NCI-H510A (cell line): ENCODE measurements at regions not wholly inside any gene's neighbourhood (a gene's known extent, or its start where the extent isn't known, plus 50 kb on each side); places are given as distances from the start of the nearest gene placed in this dataset.

Experiments
- DNase-seq: peaks from one replicate; lab custom pipeline; 2025; lab: John Stamatoyannopoulos, UW

GRCh38 chr5:13477118-13477737 lies 467.3 kb downstream of the DNAH5 start:
- no peak for DNase-seq

- no peak for DNase-seq
These were observed 471.6 kb downstream of the DNAH5 start for GRCh38 chr5:13472842-13473241.

GRCh38 chr5:13470975-13471374 lies 473.5 kb downstream of the DNAH5 start:
- DNase-seq, result no peak

GRCh38 chr5:13470263-13470662 lies 474.2 kb downstream of the DNAH5 start:
- no peak for DNase-seq

GRCh38 chr5:13464532-13465193 lies 479.8 kb downstream of the DNAH5 start:
- no peak for DNase-seq

GRCh38 chr5:13460587-13460986 lies 483.9 kb downstream of the DNAH5 start:
- no peak for DNase-seq

GRCh38 chr5:13454050-13454449 lies 490.4 kb downstream of the DNAH5 start:
- DNase-seq, result no peak

GRCh38 chr5:13448843-13449242 lies 495.6 kb downstream of the DNAH5 start:
- DNase-seq, result no peak

GRCh38 chr5:13439430-13439829 lies 505.1 kb downstream of the DNAH5 start:
- DNase-seq, result no peak

GRCh38 chr5:13427827-13428557 lies 516.5 kb downstream of the DNAH5 start:
- DNase-seq, result no peak

- DNase-seq, result no peak
These were observed 532.4 kb downstream of the DNAH5 start for GRCh38 chr5:13412040-13412595.

GRCh38 chr5:13408616-13409015 lies 535.9 kb downstream of the DNAH5 start:
- DNase-seq, result no peak

- DNase-seq, result no peak
These were observed 541.1 kb downstream of the DNAH5 start for GRCh38 chr5:13403351-13403750.

GRCh38 chr5:13385066-13385465 lies 559.4 kb downstream of the DNAH5 start:
- DNase-seq, result no peak

GRCh38 chr5:13382232-13382631 lies 562.3 kb downstream of the DNAH5 start:
- no peak for DNase-seq

- DNase-seq, result no peak
These were observed 566.4 kb downstream of the DNAH5 start for GRCh38 chr5:13378091-13378490.

- no peak for DNase-seq
These were observed 585.1 kb downstream of the DNAH5 start for GRCh38 chr5:13359344-13359743.

- DNase-seq, result no peak
These were observed 586.1 kb downstream of the DNAH5 start for GRCh38 chr5:13358342-13358741.

GRCh38 chr5:13357929-13358328 lies 586.6 kb downstream of the DNAH5 start:
- no peak for DNase-seq

- DNase-seq, result no peak
These were observed 588.3 kb downstream of the DNAH5 start for GRCh38 chr5:13356226-13356625.

- no peak for DNase-seq
These were observed 589.9 kb downstream of the DNAH5 start for GRCh38 chr5:13354611-13355010.

GRCh38 chr5:13350767-13351166 lies 593.7 kb downstream of the DNAH5 start:
- no peak for DNase-seq

GRCh38 chr5:13348568-13348967 lies 595.9 kb downstream of the DNAH5 start:
- no peak for DNase-seq
